GM12874 (cell line): ENCODE measurements at regions not wholly inside any gene's neighbourhood (a gene's known extent, or its start where the extent isn't known, plus 50 kb on each side); places are given as distances from the start of the nearest gene placed in this dataset.

ENCODE experiments used
- CTCF ChIP-seq: IDR thresholded peaks from 2 replicates; pipeline ENCODE4 v1.5.1; 2011; ENCODE audit warnings: low read depth, mild to moderate bottlenecking, control low read depth, low read length, moderate library complexity; ENCODE audit not compliant: insufficient read depth

GRCh38 chr5:27748847-27749246 lies 710.5 kb upstream of the CDH9 start:
- no peak for TF ChIP-seq CTCF

- TF ChIP-seq CTCF, result no peak
These were observed 704.4 kb upstream of the CDH9 start for GRCh38 chr5:27742805-27743204.

GRCh38 chr5:27734838-27735237 lies 696.5 kb upstream of the CDH9 start:
- no peak for TF ChIP-seq CTCF

- no peak for TF ChIP-seq CTCF
These were observed 694.9 kb upstream of the CDH9 start for GRCh38 chr5:27733237-27733636.

- TF ChIP-seq CTCF, result no peak
These were observed 688.9 kb upstream of the CDH9 start for GRCh38 chr5:27727254-27727653.

GRCh38 chr5:27722337-27722736 lies 684.0 kb upstream of the CDH9 start:
- no peak for TF ChIP-seq CTCF

GRCh38 chr5:27708534-27708933 lies 670.1 kb upstream of the CDH9 start:
- no peak for TF ChIP-seq CTCF

GRCh38 chr5:27706832-27707231 lies 668.4 kb upstream of the CDH9 start:
- no peak for TF ChIP-seq CTCF
